T-cell (primary cell): ENCODE measurements at regions not wholly inside any gene's neighbourhood (a gene's known extent, or its start where the extent isn't known, plus 50 kb on each side); places are given as distances from the start of the nearest gene placed in this dataset.

Source experiments
- ATAC-seq, 4 experiments: fragments of 200-7000 bp in 3 of 4; fragments of 150-1000 bp in 1 of 4; cut with Tn5 transposase; replicated peaks in 1 of 4; 1 replicate in 3 of 4; 2 replicates in 1 of 4; pipeline ENCODE4 v1.10.0; 2021; ENCODE audit warnings: moderate library complexity in 3 of 4, mild to moderate bottlenecking in 2 of 4, moderate number of reproducible peaks in 1 of 4
- CTCF ChIA-PET, 2 donors: fragments of 300-600 bp; sonication (Branson Sonifier 250); formaldehyde crosslinking; loops; one replicate each; lab custom pipeline; 2022; ENCODE audit warnings: antibody characterized with exemption in 2 of 2; lab: Charles Lee
- POLR2A ChIA-PET, 2 donors: fragments of 300-600 bp; sonication (Branson Sonifier 250); formaldehyde crosslinking; loops; one replicate each; lab custom pipeline; 2022; ENCODE audit warnings: antibody characterized with exemption in 2 of 2; lab: Charles Lee
- DNase-seq, 35 experiments: peaks; one replicate each; pipeline versions ENCODE4 v3.0.0 to v3.0.0-alpha.2; 2013 to 2023
- H3K27ac ChIP-seq: one replicate; pipeline ENCODE4 v1.5.1; 2013; ENCODE audit warnings: low read length
- H3K27me3 ChIP-seq, 2 experiments: replicated peaks in 1 of 2; 1 replicate in 1 of 2; 2 replicates in 1 of 2; pipeline versions ENCODE4 v1.6.1 to v1.7.0; 2013; ENCODE audit warnings: low read length in 1 of 2, mixed read lengths in 1 of 2; ENCODE audit not compliant: control insufficient read depth in 2 of 2, insufficient read depth in 2 of 2; ENCODE audit errors: extremely low read depth in 1 of 2
- H3K36me3 ChIP-seq, 2 donors: 1 replicate in 1 of 2; 2 replicates in 1 of 2; pipeline versions ENCODE4 v1.6.1 to v1.7.0; 2013; ENCODE audit warnings: low read length in 1 of 2; ENCODE audit not compliant: control insufficient read depth in 2 of 2, insufficient read depth in 1 of 2; ENCODE audit errors: extremely low read depth in 1 of 2
- H3K4me1 ChIP-seq, 2 experiments: 1 replicate in 1 of 2; 2 replicates in 1 of 2; pipeline versions ENCODE4 v1.6.1 to v1.7.0; 2013; ENCODE audit warnings: low read length in 2 of 2, mixed read lengths in 1 of 2; ENCODE audit not compliant: insufficient read depth in 2 of 2, control insufficient read depth in 1 of 2; ENCODE audit errors: extremely low read depth in 1 of 2
- H3K4me3 ChIP-seq, 2 donors: 1 replicate in 1 of 2; 2 replicates in 1 of 2; pipeline versions ENCODE4 v1.5.1 to v1.7.0; 2013; ENCODE audit warnings: mild to moderate bottlenecking in 2 of 2, low read length in 1 of 2, moderate library complexity in 1 of 2; ENCODE audit not compliant: control insufficient read depth in 1 of 2; ENCODE audit errors: extremely low read depth in 1 of 2
- H3K9me3 ChIP-seq: 2 replicates; pipeline ENCODE4 v1.7.0; 2013
- H3K27ac Mint-ChIP-seq, 2 donors: one replicate each; pipeline ENCODE4 v1.8.0; 2020 to 2021; ENCODE audit warnings: mild to moderate bottlenecking in 2 of 2, mixed read lengths in 2 of 2
- H3K27me3 Mint-ChIP-seq, 2 donors: one replicate each; pipeline ENCODE4 v1.8.0; 2021 to 2022; ENCODE audit warnings: mixed read lengths in 2 of 2
- H3K36me3 Mint-ChIP-seq: one replicate; pipeline ENCODE4 v1.8.0; 2021; ENCODE audit warnings: mixed read lengths
- H3K4me1 Mint-ChIP-seq, 3 donors: one replicate each; pipeline ENCODE4 v1.8.0; 2020 to 2022; ENCODE audit warnings: mixed read lengths in 3 of 3, mild to moderate bottlenecking in 1 of 3
- H3K4me3 Mint-ChIP-seq, 3 donors: one replicate each; pipeline ENCODE4 v1.8.0; 2020 to 2022; ENCODE audit warnings: mild to moderate bottlenecking in 3 of 3, mixed read lengths in 3 of 3, moderate library complexity in 3 of 3
- H3K9me3 Mint-ChIP-seq, 3 donors: one replicate each; pipeline ENCODE4 v1.8.0; 2020 to 2022; ENCODE audit warnings: mixed read lengths in 3 of 3
- WGBS: methylation state at CpG from one replicate; pipeline ENCODE4 v1.1.5; 2013; ENCODE audit warnings: missing lambda C conversion rate; ENCODE audit not compliant: insufficient coverage; 5-methylcytosine and 5-hydroxymethylcytosine counted together

- ATAC-seq = no peak
- Histone ChIP-seq H3K9me3 (no peaks in the 10 kb centered on the region), H3K4me3 (no peak overlapping the region), H3K4me1 (no peaks in the 10 kb centered on the region), H3K36me3 (no peaks in the 10 kb centered on the region), H3K27ac (no peak overlapping the region), H3K27me3 (no peaks in the 10 kb centered on the region)
- H3K4me1 Mint-ChIP-seq = no peaks in the 10 kb centered on the region
- POLR2A ChIA-PET = no interaction called here
- CTCF ChIA-PET = no interaction called here
- H3K4me3 Mint-ChIP-seq = no peak overlapping the region
- peaks cover 4 to 8% (median 5%) of the 10 kb centered on the region in 3 donors for H3K9me3 Mint-ChIP-seq
- DNase-seq = no peak
- no peaks in the 10 kb centered on the region for H3K36me3 Mint-ChIP-seq
- H3K27ac Mint-ChIP-seq = no peak overlapping the region
- H3K27me3 Mint-ChIP-seq = no peaks in the 10 kb centered on the region
Observed at GRCh38 chr3:25284249-25284648, 143.8 kb upstream of the RARB start.

GRCh38 chr3:25287291-25287884 lies 140.7 kb upstream of the RARB start:
- no peak overlapping the region for H3K27ac Mint-ChIP-seq
- H3K27me3 Mint-ChIP-seq = no peaks in the 10 kb centered on the region
- ATAC-seq = no peak

GRCh38 chr3:25288413-25288812 lies 139.7 kb upstream of the RARB start:
- ATAC-seq (no peak), DNase-seq (no peak)
- no peak overlapping the region for H3K27ac ChIP-seq
- Mint-ChIP-seq H3K36me3 (no peaks in the 10 kb centered on the region), H3K9me3 (peaks cover 0 to 8% (median 4%) of the 10 kb centered on the region in 3 donors), H3K4me1 (no peaks in the 10 kb centered on the region), H3K27me3 (no peaks in the 10 kb centered on the region), H3K4me3 (no peak overlapping the region), H3K27ac (no peak overlapping the region)
- H3K4me3 ChIP-seq = no peak overlapping the region
- WGBS = 38% methylated on average over 1 of the region's 1 CpG
- CTCF ChIA-PET = no interaction called here
- H3K36me3 ChIP-seq = no peaks in the 10 kb centered on the region
- no peaks in the 10 kb centered on the region for H3K9me3 ChIP-seq
- no peaks in the 10 kb centered on the region for H3K27me3 ChIP-seq
- no peaks in the 10 kb centered on the region for H3K4me1 ChIP-seq
- POLR2A ChIA-PET = no interaction called here

More at GRCh38 chr3:25287291-25287884, 140.7 kb upstream of the RARB start:
- Mint-ChIP-seq H3K4me3 (no peak overlapping the region), H3K36me3 (no peaks in the 10 kb centered on the region), H3K9me3 (peaks cover 0 to 8% (median 4%) of the 10 kb centered on the region in 3 donors), H3K4me1 (no peaks in the 10 kb centered on the region)
- no peaks in the 10 kb centered on the region for H3K9me3 ChIP-seq
- no CpG with 5 or more reads among the region's 1 CpG for WGBS
- no peak for DNase-seq
- no peaks in the 10 kb centered on the region for H3K27me3 ChIP-seq
- ChIA-PET CTCF (no interaction called here), POLR2A (interaction anchor here in 1 of 2 donors (0.5 kb wide), 1 partner anchor 11 kb away, joined by 3 read pairs; no protein-coding TSS in a partner anchor)
- H3K36me3 ChIP-seq = no peaks in the 10 kb centered on the region
- H3K4me3 ChIP-seq = no peak overlapping the region
- no peaks in the 10 kb centered on the region for H3K4me1 ChIP-seq
- H3K27ac ChIP-seq = no peak overlapping the region

- WGBS = no CpG with 5 or more reads among the region's 1 CpG
Observed at GRCh38 chr3:25289156-25289555, 138.9 kb upstream of the RARB start.

GRCh38 chr3:25289663-25290062 lies 138.4 kb upstream of the RARB start:
- no peaks in the 10 kb centered on the region for H3K27me3 ChIP-seq
- ChIA-PET POLR2A (no interaction called here), CTCF (no interaction called here)
- no peak overlapping the region for H3K27ac Mint-ChIP-seq
- peaks cover 0 to 5% (median 4%) of the 10 kb centered on the region in 3 donors for H3K9me3 Mint-ChIP-seq
- H3K4me1 Mint-ChIP-seq = no peaks in the 10 kb centered on the region
- H3K9me3 ChIP-seq = no peaks in the 10 kb centered on the region
- no peaks in the 10 kb centered on the region for H3K36me3 Mint-ChIP-seq
- no peaks in the 10 kb centered on the region for H3K36me3 ChIP-seq
- no peak overlapping the region for H3K4me3 ChIP-seq
- ATAC-seq (no peak), DNase-seq (no peak)
- no peak overlapping the region for H3K27ac ChIP-seq
- no peaks in the 10 kb centered on the region for H3K27me3 Mint-ChIP-seq
- no peak overlapping the region for H3K4me3 Mint-ChIP-seq
- WGBS = no CpG with 5 or more reads among the region's 2 CpGs
- no peaks in the 10 kb centered on the region for H3K4me1 ChIP-seq

More at GRCh38 chr3:25289156-25289555, 138.9 kb upstream of the RARB start:
- Histone ChIP-seq H3K9me3 (no peaks in the 10 kb centered on the region), H3K27ac (no peak overlapping the region), H3K36me3 (no peaks in the 10 kb centered on the region), H3K27me3 (no peaks in the 10 kb centered on the region), H3K4me1 (no peaks in the 10 kb centered on the region), H3K4me3 (no peak overlapping the region)
- no peaks in the 10 kb centered on the region for H3K27me3 Mint-ChIP-seq
- ATAC-seq = no peak
- no peaks in the 10 kb centered on the region for H3K36me3 Mint-ChIP-seq
- DNase-seq = no peak
- no peak overlapping the region for H3K4me3 Mint-ChIP-seq
- no peaks in the 10 kb centered on the region for H3K4me1 Mint-ChIP-seq
- H3K9me3 Mint-ChIP-seq = peaks cover 0 to 5% (median 4%) of the 10 kb centered on the region in 3 donors
- POLR2A ChIA-PET = no interaction called here
- CTCF ChIA-PET = no interaction called here
- no peak overlapping the region for H3K27ac Mint-ChIP-seq

- H3K27ac Mint-ChIP-seq = no peak overlapping the region
- Histone ChIP-seq H3K27ac (no peak overlapping the region), H3K4me1 (no peaks in the 10 kb centered on the region), H3K27me3 (no peaks in the 10 kb centered on the region), H3K4me3 (no peak overlapping the region), H3K9me3 (no peaks in the 10 kb centered on the region), H3K36me3 (no peaks in the 10 kb centered on the region)
- ATAC-seq (no peak), DNase-seq (no peak)
- no peaks in the 10 kb centered on the region for H3K27me3 Mint-ChIP-seq
- WGBS = no CpG with 5 or more reads among the region's 2 CpGs
- ChIA-PET POLR2A (no interaction called here), CTCF (no interaction called here)
- peaks cover 0 to 1% (median under 1%) of the 10 kb centered on the region in 3 donors for H3K9me3 Mint-ChIP-seq
- no peak overlapping the region for H3K4me3 Mint-ChIP-seq
- no peaks in the 10 kb centered on the region for H3K36me3 Mint-ChIP-seq
- no peaks in the 10 kb centered on the region for H3K4me1 Mint-ChIP-seq
Observed at GRCh38 chr3:25291481-25291905, 136.6 kb upstream of the RARB start.

GRCh38 chr3:25292036-25292435 lies 136.0 kb upstream of the RARB start:
- Mint-ChIP-seq H3K9me3 (no peaks in the 10 kb centered on the region), H3K36me3 (no peaks in the 10 kb centered on the region), H3K4me1 (no peaks in the 10 kb centered on the region), H3K27ac (no peak overlapping the region), H3K4me3 (no peak overlapping the region), H3K27me3 (no peaks in the 10 kb centered on the region)
- DNase-seq (no peak), ATAC-seq (no peak)
- H3K36me3 ChIP-seq = no peaks in the 10 kb centered on the region
- H3K4me1 ChIP-seq = no peaks in the 10 kb centered on the region
- ChIA-PET POLR2A (no interaction called here), CTCF (no interaction called here)
- WGBS = 60% methylated on average over 1 of the region's 3 CpGs
- H3K9me3 ChIP-seq = no peaks in the 10 kb centered on the region
- H3K27ac ChIP-seq = no peak overlapping the region
- no peaks in the 10 kb centered on the region for H3K27me3 ChIP-seq
- no peak overlapping the region for H3K4me3 ChIP-seq
